ENCODE measurements at regions not wholly inside any gene's neighbourhood (a gene's known extent, or its start where the extent isn't known, plus 50 kb on each side); places are given as distances from the start of the nearest gene placed in this dataset.

DNA sequence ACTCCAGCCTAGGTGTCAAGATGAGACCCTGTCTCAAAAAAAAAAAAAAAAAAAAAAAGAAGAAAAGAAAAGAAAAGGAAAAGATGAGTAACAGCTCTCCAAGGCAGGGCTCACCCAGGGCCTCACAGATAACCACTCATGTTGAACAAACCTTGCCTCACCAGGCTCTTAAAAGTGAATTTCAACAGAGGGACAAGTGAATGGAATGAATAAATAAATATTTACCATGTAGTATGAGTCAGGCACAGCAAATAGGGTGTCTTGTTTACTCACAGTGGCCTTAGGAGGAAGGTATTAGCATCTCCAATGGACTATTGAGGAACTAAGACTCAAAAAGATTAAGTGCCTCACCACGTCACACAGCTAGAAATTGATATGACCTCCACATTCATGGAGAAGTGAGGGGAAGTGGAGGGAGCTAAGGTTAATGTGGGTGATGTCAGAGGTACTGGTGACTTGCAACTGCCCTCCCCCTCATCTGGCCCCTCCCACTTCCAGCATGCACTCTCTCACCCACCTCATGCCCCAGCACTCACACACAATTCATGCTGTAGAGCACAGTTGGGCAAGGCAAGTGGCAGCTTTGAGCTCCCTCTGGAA is 255.5 kb downstream of the UACA start:
- TF ChIP-seq, protein P1, sequence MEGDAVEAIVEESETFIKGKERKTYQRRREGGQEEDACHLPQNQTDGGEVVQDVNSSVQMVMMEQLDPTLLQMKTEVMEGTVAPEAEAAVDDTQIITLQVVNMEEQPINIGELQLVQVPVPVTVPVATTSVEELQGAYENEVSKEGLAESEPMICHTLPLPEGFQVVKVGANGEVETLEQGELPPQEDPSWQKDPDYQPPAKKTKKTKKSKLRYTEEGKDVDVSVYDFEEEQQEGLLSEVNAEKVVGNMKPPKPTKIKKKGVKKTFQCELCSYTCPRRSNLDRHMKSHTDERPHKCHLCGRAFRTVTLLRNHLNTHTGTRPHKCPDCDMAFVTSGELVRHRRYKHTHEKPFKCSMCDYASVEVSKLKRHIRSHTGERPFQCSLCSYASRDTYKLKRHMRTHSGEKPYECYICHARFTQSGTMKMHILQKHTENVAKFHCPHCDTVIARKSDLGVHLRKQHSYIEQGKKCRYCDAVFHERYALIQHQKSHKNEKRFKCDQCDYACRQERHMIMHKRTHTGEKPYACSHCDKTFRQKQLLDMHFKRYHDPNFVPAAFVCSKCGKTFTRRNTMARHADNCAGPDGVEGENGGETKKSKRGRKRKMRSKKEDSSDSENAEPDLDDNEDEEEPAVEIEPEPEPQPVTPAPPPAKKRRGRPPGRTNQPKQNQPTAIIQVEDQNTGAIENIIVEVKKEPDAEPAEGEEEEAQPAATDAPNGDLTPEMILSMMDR (IDR thresholded peaks at IDR 0.05) = no peak
- TF ChIP-seq POLR2A (IDR thresholded peaks at IDR 0.05) = no peak
